WERI-Rb-1 (cell line): ENCODE measurements at regions not wholly inside any gene's neighbourhood (a gene's known extent, or its start where the extent isn't known, plus 50 kb on each side); places are given as distances from the start of the nearest gene placed in this dataset.

Experiments used
- DNase-seq: peaks from one replicate; pipeline ENCODE4 v3.0.0-alpha.2; 2020
- H3K27ac ChIP-seq: fragments of 250-450 bp; sonication (Bioruptor Pico); 2 replicates; pipeline ENCODE4 v1.5.1; 2020; ENCODE audit warnings: mild to moderate bottlenecking, moderate library complexity
- H3K27me3 ChIP-seq: fragments of 250-450 bp; sonication (Bioruptor Pico); 2 replicates; pipeline ENCODE4 v1.5.1; 2021; ENCODE audit warnings: mild to moderate bottlenecking, low read depth, moderate library complexity; ENCODE audit not compliant: insufficient read depth, severe bottlenecking
- H3K36me3 ChIP-seq: fragments of 250-450 bp; sonication (Bioruptor Pico); 2 replicates; pipeline ENCODE4 v1.5.1; 2020; ENCODE audit warnings: mild to moderate bottlenecking, moderate library complexity
- H3K4me3 ChIP-seq: 2 replicates; pipeline ENCODE4 v1.5.1; 2011; ENCODE audit warnings: low read depth, mild to moderate bottlenecking, control low read depth, low read length
- H3K9me3 ChIP-seq: fragments of 250-450 bp; sonication (Bioruptor Pico); 2 replicates; pipeline ENCODE4 v1.5.1; 2021; ENCODE audit warnings: mild to moderate bottlenecking, moderate library complexity; ENCODE audit not compliant: severe bottlenecking
- TF ChIP-seq, protein P1 (sequence below): IDR thresholded peaks from 2 replicates; pipeline ENCODE4 v1.5.1; 2011; ENCODE audit warnings: low read depth, mild to moderate bottlenecking, control low read depth, inconsistent platforms, low read length

DNA sequence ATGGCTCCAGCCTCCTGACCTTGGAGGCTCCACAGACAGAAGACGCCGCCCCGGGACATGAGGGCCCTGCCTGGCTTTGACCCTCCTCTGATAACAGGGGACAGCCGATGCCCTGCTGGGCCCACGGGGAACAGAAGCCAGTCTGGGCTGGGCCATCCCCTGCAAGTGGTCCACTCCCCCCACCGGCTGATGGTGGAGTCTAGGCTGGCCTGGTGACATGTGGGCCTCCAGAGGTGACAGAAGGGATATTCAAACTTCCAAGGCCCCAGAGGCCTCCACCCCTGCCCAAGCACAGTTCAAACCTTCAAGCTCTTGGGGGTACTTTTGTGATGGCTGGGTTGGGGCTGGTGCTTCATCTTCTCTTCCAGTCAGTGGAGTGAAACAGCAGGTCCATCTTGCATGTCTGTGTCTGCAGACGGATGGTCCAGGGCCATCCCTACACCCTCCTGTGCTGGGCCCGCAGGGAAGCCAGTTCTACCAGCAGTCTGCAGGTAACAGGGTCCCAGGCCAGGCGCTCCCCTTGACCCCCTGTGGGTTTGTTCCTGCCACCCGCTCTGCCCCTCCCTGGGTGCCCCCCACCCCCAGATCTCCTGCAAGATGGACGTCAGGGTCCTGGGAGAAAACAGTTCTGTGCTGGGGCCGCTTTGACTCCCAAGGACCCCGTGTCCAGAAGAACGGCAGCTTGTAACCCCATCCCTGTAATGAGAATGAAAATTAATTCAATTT, 929.9 kb downstream of the BRD1 start:
- TF ChIP-seq, protein P1, sequence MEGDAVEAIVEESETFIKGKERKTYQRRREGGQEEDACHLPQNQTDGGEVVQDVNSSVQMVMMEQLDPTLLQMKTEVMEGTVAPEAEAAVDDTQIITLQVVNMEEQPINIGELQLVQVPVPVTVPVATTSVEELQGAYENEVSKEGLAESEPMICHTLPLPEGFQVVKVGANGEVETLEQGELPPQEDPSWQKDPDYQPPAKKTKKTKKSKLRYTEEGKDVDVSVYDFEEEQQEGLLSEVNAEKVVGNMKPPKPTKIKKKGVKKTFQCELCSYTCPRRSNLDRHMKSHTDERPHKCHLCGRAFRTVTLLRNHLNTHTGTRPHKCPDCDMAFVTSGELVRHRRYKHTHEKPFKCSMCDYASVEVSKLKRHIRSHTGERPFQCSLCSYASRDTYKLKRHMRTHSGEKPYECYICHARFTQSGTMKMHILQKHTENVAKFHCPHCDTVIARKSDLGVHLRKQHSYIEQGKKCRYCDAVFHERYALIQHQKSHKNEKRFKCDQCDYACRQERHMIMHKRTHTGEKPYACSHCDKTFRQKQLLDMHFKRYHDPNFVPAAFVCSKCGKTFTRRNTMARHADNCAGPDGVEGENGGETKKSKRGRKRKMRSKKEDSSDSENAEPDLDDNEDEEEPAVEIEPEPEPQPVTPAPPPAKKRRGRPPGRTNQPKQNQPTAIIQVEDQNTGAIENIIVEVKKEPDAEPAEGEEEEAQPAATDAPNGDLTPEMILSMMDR: no peak
- no peak for DNase-seq
- Histone ChIP-seq H3K9me3 (no peaks in the 10 kb centered on the region), H3K4me3 (no peak overlapping the region), H3K27me3 (no peaks in the 10 kb centered on the region), H3K36me3 (no peaks in the 10 kb centered on the region), H3K27ac (no peak overlapping the region)

DNA sequence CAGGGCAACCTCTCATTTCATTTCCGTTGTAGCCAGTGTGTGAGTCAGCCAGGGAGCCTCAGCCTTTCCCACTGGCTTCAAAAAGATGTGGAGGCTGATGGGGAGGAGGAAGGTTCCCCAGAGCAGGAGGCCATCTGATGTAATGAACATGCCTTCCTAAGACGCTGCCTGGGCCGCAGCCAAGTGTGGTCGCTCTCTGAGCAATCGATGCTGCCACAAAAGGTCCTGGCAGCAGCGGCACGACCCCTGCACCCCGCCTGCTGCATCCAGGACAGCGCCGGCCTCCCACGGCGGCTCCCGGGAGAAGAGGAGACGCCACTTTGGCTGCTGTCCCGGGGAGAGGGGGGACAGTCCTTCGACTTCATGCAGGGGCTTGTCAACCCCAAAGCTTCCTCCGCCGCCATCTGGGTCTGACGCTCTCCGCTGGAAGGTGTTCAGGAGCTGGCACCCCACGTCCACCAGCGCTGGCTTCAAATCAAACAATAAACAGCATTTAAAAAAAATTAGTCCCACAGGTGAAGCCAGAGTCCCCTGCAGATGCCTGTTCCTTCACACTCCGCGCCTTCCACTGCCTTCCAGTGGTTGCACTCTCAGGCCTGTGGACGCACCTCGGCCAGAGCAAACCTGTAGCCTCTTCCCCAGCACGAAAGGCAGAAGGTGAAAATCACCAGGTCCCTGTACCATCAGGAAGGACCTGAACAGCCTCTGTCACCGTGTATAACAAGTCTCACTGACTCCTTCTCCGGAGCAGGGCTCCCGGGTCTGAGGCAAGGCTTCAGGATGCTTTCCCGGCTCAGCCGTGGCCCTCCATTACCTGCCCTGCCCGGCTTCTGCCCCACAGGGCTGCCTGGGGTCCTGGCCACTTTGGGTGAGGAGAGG, 930.7 kb downstream of the BRD1 start:
- no peaks in the 10 kb centered on the region for H3K9me3 ChIP-seq
- H3K36me3 ChIP-seq: no peaks in the 10 kb centered on the region
- DNase-seq: no peak
- TF ChIP-seq, protein P1: no peak
- no peak overlapping the region for H3K4me3 ChIP-seq
- no peak overlapping the region for H3K27ac ChIP-seq
- no peaks in the 10 kb centered on the region for H3K27me3 ChIP-seq

DNA sequence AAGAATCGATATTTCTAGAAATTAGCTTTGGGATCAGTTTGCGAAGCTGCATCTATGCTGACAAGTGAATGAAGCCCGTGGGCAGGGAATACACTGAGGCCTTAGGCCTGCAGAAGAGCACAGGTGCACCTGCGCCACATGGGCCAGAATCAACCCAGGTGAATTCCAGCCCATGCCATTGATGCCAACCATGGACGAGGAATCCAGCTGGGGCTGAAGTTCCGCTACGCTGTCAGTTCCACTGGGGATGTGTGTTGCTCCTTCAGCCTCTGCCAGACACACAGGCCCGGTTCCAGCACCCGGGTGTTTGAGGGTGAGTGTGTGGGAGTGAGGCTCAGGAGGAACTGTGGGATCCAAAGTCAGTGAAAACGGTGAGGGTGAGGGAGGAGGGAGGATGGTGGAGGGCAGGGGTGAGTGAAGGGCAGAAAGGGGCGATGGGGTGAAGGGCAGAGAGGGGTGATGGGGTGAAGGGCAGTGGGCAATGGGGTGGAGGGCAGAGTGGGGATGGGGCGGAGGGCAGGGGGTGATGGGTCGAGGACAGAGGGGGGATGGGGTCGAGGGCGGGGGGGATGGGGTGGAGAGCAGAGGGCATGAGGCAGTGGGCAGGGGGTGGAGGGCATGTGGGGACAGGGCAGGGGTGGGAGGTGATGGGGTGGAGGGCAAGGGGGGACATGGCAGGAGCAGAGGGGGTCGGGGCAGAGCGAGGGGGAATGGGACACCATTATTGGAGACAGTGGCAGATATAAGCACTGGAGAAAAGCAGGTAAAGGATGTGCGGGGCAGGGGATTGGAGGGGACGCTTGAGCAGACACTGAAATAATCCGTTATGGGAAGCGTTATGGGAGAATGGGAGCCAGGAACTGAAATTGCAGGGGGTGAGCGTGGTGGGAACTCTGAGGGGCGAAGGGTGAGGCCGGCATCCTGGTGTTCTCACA, 931.6 kb downstream of the BRD1 start:
- no peaks in the 10 kb centered on the region for H3K27me3 ChIP-seq
- DNase-seq: no peak
- H3K4me3 ChIP-seq: no peak overlapping the region
- no peaks in the 10 kb centered on the region for H3K9me3 ChIP-seq
- H3K36me3 ChIP-seq: no peaks in the 10 kb centered on the region
- TF ChIP-seq, protein P1: no peak
- H3K27ac ChIP-seq: no peak overlapping the region

DNA sequence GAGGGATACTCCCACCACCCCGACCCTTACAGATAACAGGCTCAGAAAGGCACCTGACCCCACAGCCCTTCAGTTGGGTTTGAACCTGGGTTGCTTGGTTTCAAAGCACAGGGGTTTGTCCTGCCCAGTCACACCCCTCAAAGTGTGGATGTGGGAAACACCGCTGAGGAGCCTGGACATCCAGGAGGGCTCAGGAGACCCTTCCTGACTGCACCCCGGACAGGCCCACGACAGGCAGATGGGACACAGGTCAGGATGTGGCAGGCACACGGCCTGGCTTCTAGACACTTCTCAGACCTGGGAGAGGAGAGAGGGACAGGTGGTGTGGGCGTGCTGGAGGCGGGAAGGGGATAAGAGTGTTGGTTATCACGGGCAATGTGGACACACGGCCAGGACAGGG, 932.3 kb downstream of the BRD1 start:
- H3K27me3 ChIP-seq: no peaks in the 10 kb centered on the region
- TF ChIP-seq, protein P1: no peak
- no peaks in the 10 kb centered on the region for H3K36me3 ChIP-seq
- H3K27ac ChIP-seq: no peak overlapping the region
- DNase-seq: no peak
- no peaks in the 10 kb centered on the region for H3K9me3 ChIP-seq
- no peak overlapping the region for H3K4me3 ChIP-seq

DNA sequence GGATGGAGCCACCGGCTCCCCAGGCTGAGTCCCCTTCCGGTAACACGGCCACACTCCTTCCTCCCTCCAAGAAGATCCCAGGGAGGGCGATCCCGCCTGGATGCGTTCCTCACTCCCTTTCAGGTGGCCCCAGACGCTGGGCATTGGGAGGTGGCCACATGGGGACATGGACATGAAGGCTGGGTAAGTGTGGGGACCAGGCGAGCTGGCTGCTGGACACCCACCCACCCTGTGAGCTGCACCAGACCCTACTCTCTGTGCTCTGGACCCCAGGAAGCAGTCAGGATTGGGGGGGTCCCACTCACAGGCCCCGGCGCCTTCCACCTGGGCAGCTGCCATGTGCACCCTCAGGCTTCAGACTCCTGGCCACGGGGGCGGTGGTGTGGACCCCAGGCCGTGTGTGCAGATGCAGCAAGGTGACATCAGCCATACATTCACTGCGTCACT, 932.8 kb downstream of the BRD1 start:
- no peaks in the 10 kb centered on the region for H3K36me3 ChIP-seq
- no peaks in the 10 kb centered on the region for H3K9me3 ChIP-seq
- H3K27me3 ChIP-seq: no peaks in the 10 kb centered on the region
- no peak overlapping the region for H3K4me3 ChIP-seq
- TF ChIP-seq, protein P1: no peak
- H3K27ac ChIP-seq: no peak overlapping the region
- no peak for DNase-seq
